GM23338 (cell line): ENCODE measurements at regions not wholly inside any gene's neighbourhood (a gene's known extent, or its start where the extent isn't known, plus 50 kb on each side); places are given as distances from the start of the nearest gene placed in this dataset.
"Not testable (repeated sequence)": the region's sequence is repeated elsewhere in the genome, so short reads cannot be mapped to it uniquely, and the experiment has no call there.

ENCODE experiments used
- ATAC-seq: fragments of 200-7000 bp; cut with Tn5 transposase; 3 replicates; pipeline ENCODE4 v1.9.1; 2020
- DNase-seq: peaks from one replicate; pipeline ENCODE4 v3.0.0-alpha.2; 2015; ENCODE audit warnings: low spot score
- H2AFZ ChIP-seq: fragments of 200-600 bp; sonication (generic); 2 replicates; pipeline ENCODE4 v1.8.0; 2016; ENCODE audit warnings: antibody characterized with exemption, mild to moderate bottlenecking, moderate library complexity
- H3F3A ChIP-seq: fragments of 200-600 bp; sonication (generic); replicated peaks from 2 replicates; pipeline ENCODE4 v1.8.0; 2017; ENCODE audit warnings: antibody characterized with exemption, mixed run types, low read depth
- H3K27ac ChIP-seq: fragments of 200-600 bp; sonication (generic); 2 replicates; pipeline ENCODE4 v1.6.1; 2016; ENCODE audit warnings: low read depth
- H3K27me3 ChIP-seq: fragments of 200-600 bp; sonication (generic); 2 replicates; pipeline ENCODE4 v1.8.0; 2016; ENCODE audit warnings: mild to moderate bottlenecking, mixed run types, moderate library complexity; ENCODE audit not compliant: insufficient read depth
- H3K36me3 ChIP-seq: fragments of 200-600 bp; sonication (generic); 2 replicates; pipeline ENCODE4 v1.8.0; 2016; ENCODE audit warnings: mild to moderate bottlenecking; ENCODE audit not compliant: insufficient read depth
- H3K4me1 ChIP-seq: fragments of 200-600 bp; sonication (generic); 2 replicates; pipeline ENCODE4 v1.8.0; 2016; ENCODE audit warnings: mild to moderate bottlenecking, moderate library complexity; ENCODE audit not compliant: insufficient read depth
- H3K4me2 ChIP-seq: fragments of 200-600 bp; sonication (generic); 2 replicates; pipeline ENCODE4 v1.7.1; 2017; ENCODE audit warnings: mixed run types
- H3K4me3 ChIP-seq: fragments of 200-600 bp; sonication (generic); 2 replicates; pipeline ENCODE4 v1.6.1; 2016; ENCODE audit warnings: mixed run types
- H3K79me2 ChIP-seq: fragments of 200-600 bp; sonication (generic); replicated peaks from 2 replicates; pipeline ENCODE4 v1.8.0; 2017; ENCODE audit warnings: mild to moderate bottlenecking; ENCODE audit not compliant: insufficient read depth
- H3K9me2 ChIP-seq: fragments of 200-600 bp; sonication (generic); 2 replicates; pipeline ENCODE4 v1.8.0; 2017; ENCODE audit not compliant: insufficient read depth
- H4K20me1 ChIP-seq: fragments of 200-600 bp; sonication (generic); replicated peaks from 2 replicates; pipeline ENCODE4 v1.8.0; 2017; ENCODE audit warnings: mild to moderate bottlenecking; ENCODE audit not compliant: insufficient read depth
- H3K27ac Mint-ChIP-seq: 2 replicates; pipeline ENCODE4 v1.8.0; 2020; ENCODE audit warnings: inconsistent platforms, mild to moderate bottlenecking, moderate library complexity, mixed read lengths
- H3K27me3 Mint-ChIP-seq: 3 replicates; pipeline ENCODE4 v1.8.0; 2022; ENCODE audit warnings: low read depth, mild to moderate bottlenecking, moderate library complexity, mixed read lengths, inconsistent platforms; ENCODE audit not compliant: insufficient read depth, poor library complexity
- H3K36me3 Mint-ChIP-seq: 3 replicates; pipeline ENCODE4 v1.8.0; 2021; ENCODE audit warnings: low read depth, mild to moderate bottlenecking, inconsistent platforms, moderate library complexity, mixed read lengths
- H3K4me1 Mint-ChIP-seq: 3 replicates; pipeline ENCODE4 v1.8.0; 2020; ENCODE audit warnings: mild to moderate bottlenecking, inconsistent platforms, mixed read lengths
- H3K4me3 Mint-ChIP-seq: 3 replicates; pipeline ENCODE4 v1.8.0; 2021; ENCODE audit warnings: moderate library complexity, mild to moderate bottlenecking, inconsistent platforms, mixed read lengths
- H3K9me3 Mint-ChIP-seq: 3 replicates; pipeline ENCODE4 v1.8.0; 2020; ENCODE audit warnings: moderate library complexity, mild to moderate bottlenecking, inconsistent platforms, mixed read lengths
- CREB1 ChIP-seq: fragments of 250-450 bp; sonication (Bioruptor Pico); IDR thresholded peaks from 2 replicates; pipeline ENCODE4 v1.5.0; 2020; ENCODE audit warnings: low read depth, mild to moderate bottlenecking, moderate library complexity
- CTCF ChIP-seq, 2 experiments: fragments of 200-600 bp in 1 of 2; sonication (generic) in 1 of 2; conservative IDR thresholded peaks; 2 replicates each; pipeline versions ENCODE4 v1.5.1 to v1.6.1; 2016 to 2017; ENCODE audit warnings: antibody characterized with exemption in 2 of 2, low read depth in 2 of 2, mild to moderate bottlenecking in 2 of 2, moderate library complexity in 1 of 2
- ETS1 ChIP-seq: IDR thresholded peaks from 2 replicates; pipeline ENCODE4 v1.6.1; 2016; ENCODE audit warnings: antibody characterized with exemption
- EZH2 ChIP-seq: fragments of 200-600 bp; sonication (generic); IDR thresholded peaks from one replicate; pipeline ENCODE4 v1.8.0; 2017; ENCODE audit warnings: antibody characterized with exemption, mild to moderate bottlenecking, low read depth; ENCODE audit not compliant: unreplicated experiment
- EZH2phosphoT487 ChIP-seq: fragments of 200-600 bp; sonication (generic); IDR thresholded peaks from one replicate; pipeline ENCODE4 v1.8.1; 2018; ENCODE audit warnings: antibody characterized with exemption; ENCODE audit not compliant: unreplicated experiment
- JUNB ChIP-seq: IDR thresholded peaks from one replicate; pipeline ENCODE4 v1.6.1; 2016; ENCODE audit warnings: antibody characterized with exemption; ENCODE audit not compliant: unreplicated experiment
- NANOG ChIP-seq: IDR thresholded peaks from 2 replicates; pipeline ENCODE4 v1.6.1; 2016; ENCODE audit warnings: antibody characterized with exemption, borderline replicate concordance
- POLR2AphosphoS5 ChIP-seq: IDR thresholded peaks from 2 replicates; pipeline ENCODE4 v1.6.1; 2016; ENCODE audit warnings: antibody characterized with exemption, low read depth
- REST ChIP-seq: IDR thresholded peaks from one replicate; pipeline ENCODE4 v1.6.1; 2018; ENCODE audit warnings: antibody characterized with exemption; ENCODE audit not compliant: unreplicated experiment
- ZNF114 ChIP-seq: fragments of 250-450 bp; sonication (Bioruptor Pico); IDR thresholded peaks from 2 replicates; pipeline ENCODE4 v1.5.0; 2020; ENCODE audit warnings: mild to moderate bottlenecking, moderate library complexity
- ZNF331 ChIP-seq: fragments of 250-450 bp; sonication (Bioruptor Pico); IDR thresholded peaks from 2 replicates; pipeline ENCODE4 v1.5.0; 2020; ENCODE audit warnings: low read depth, mild to moderate bottlenecking, moderate library complexity

GRCh38 chr12:86387591-86388145 is 131.5 kb upstream of the MGAT4C start:
- H3K9me2 ChIP-seq = no peaks in the 10 kb centered on the region
- H3K27ac ChIP-seq = no peak overlapping the region
- no peak for TF ChIP-seq JUNB
- no peak for TF ChIP-seq ZNF114 (CRISPR knock-in tag)
- no peak for TF ChIP-seq ZNF331 (CRISPR knock-in tag)
- no peak for TF ChIP-seq EZH2phosphoT487
- no peak for TF ChIP-seq POLR2AphosphoS5
- no peaks in the 10 kb centered on the region for H3K27me3 ChIP-seq
- H2AFZ ChIP-seq = no peak overlapping the region
- no peaks in the 10 kb centered on the region for H3K36me3 ChIP-seq
- H3F3A ChIP-seq = no peaks in the 10 kb centered on the region
- Mint-ChIP-seq H3K27ac (no peak overlapping the region), H3K9me3 (peaks cover 2% of the 10 kb centered on the region; the same call in 1 of the 3 replicates), H3K27me3 (no peaks in the 10 kb centered on the region), H3K4me3 (no peak overlapping the region), H3K4me1 (no peaks in the 10 kb centered on the region), H3K36me3 (0 out of 3 replicates have a peak, but pooled peaks cover 3% of the 10 kb centered on the region)
- H3K79me2 ChIP-seq = no peaks in the 10 kb centered on the region
- H3K4me1 ChIP-seq = no peaks in the 10 kb centered on the region
- H3K4me3 ChIP-seq = no peak overlapping the region
- H4K20me1 ChIP-seq = no peaks in the 10 kb centered on the region
- H3K4me2 ChIP-seq = no peak overlapping the region
- no peak for DNase-seq
- ATAC-seq = no peak

GRCh38 chr12:86383759-86384158 is 127.6 kb upstream of the MGAT4C start:
- H3K36me3 Mint-ChIP-seq = peaks cover 18% of the 10 kb centered on the region
- not testable (repeated sequence) for H3F3A ChIP-seq, ATAC-seq

GRCh38 chr12:86379337-86379736 is 123.1 kb upstream of the MGAT4C start:
- Mint-ChIP-seq H3K4me3 (no peak overlapping the region), H3K27ac (no peak overlapping the region), H3K9me3 (peaks cover 13% of the 10 kb centered on the region), H3K4me1 (peaks cover 9% of the 10 kb centered on the region), H3K36me3 (peaks cover 18% of the 10 kb centered on the region), H3K27me3 (peaks cover 2% of the 10 kb centered on the region)
- no peak overlapping the region for H3K27ac ChIP-seq
- H3K9me2 ChIP-seq = peaks cover 7% of the 10 kb centered on the region; the same call in 1 of the 2 replicates
- peaks cover 5% of the 10 kb centered on the region; the same call in 1 of the 2 replicates for H3K4me1 ChIP-seq
- H3F3A ChIP-seq = no peaks in the 10 kb centered on the region
- H3K4me3 ChIP-seq = no peak overlapping the region
- no peak for DNase-seq
- H3K36me3 ChIP-seq = no peaks in the 10 kb centered on the region
- no peaks in the 10 kb centered on the region for H3K27me3 ChIP-seq
- H4K20me1 ChIP-seq = no peaks in the 10 kb centered on the region
- H3K79me2 ChIP-seq = no peaks in the 10 kb centered on the region
- no peak overlapping the region for H2AFZ ChIP-seq
- H3K4me2 ChIP-seq = no peak overlapping the region
- ATAC-seq = no peak
- TF ChIP-seq ETS1 (no peak), JUNB (no peak), POLR2AphosphoS5 (no peak), ZNF114 (CRISPR knock-in tag) (no peak), REST (no peak), NANOG (no peak), EZH2phosphoT487 (no peak), CTCF (conservative IDR thresholded peaks at IDR 0.05; ENCODE audit: low read depth in 2 of 2) (no peak), CREB1 (CRISPR knock-in tag) (no peak), ZNF331 (CRISPR knock-in tag) (no peak), EZH2 (no peak)

More at GRCh38 chr12:86383759-86384158, 127.6 kb upstream of the MGAT4C start:
- not testable (repeated sequence) for H2AFZ ChIP-seq, H3K27ac ChIP-seq, H3K4me1 ChIP-seq, H3K27ac Mint-ChIP-seq, H3K4me3 Mint-ChIP-seq, DNase-seq, H3K79me2 ChIP-seq, H3K4me3 ChIP-seq, H3K9me2 ChIP-seq, H3K36me3 ChIP-seq, H3K4me1 Mint-ChIP-seq, H3K27me3 ChIP-seq, H3K27me3 Mint-ChIP-seq, H3K4me2 ChIP-seq, H4K20me1 ChIP-seq
- peaks cover 13% of the 10 kb centered on the region for H3K9me3 Mint-ChIP-seq
